AG09309 (cell line): ENCODE measurements at regions not wholly inside any gene's neighbourhood (a gene's known extent, or its start where the extent isn't known, plus 50 kb on each side); places are given as distances from the start of the nearest gene placed in this dataset.
"Not testable (repeated sequence)": the region's sequence is repeated elsewhere in the genome, so short reads cannot be mapped to it uniquely, and the experiment has no call there.

Experiments
- DNase-seq: peaks from one replicate; pipeline ENCODE4 v3.0.0-alpha.2; 2010; ENCODE audit warnings: low read depth
- H3K4me3 ChIP-seq: 2 replicates; pipeline ENCODE4 v1.5.1; 2011; ENCODE audit warnings: mild to moderate bottlenecking, low read depth, low read length, moderate library complexity; ENCODE audit not compliant: control insufficient read depth
- CTCF ChIP-seq: IDR thresholded peaks from 2 replicates; pipeline ENCODE4 v1.5.1; 2011; ENCODE audit warnings: mild to moderate bottlenecking, low read depth, low read length, inconsistent platforms; ENCODE audit not compliant: insufficient read depth, control insufficient read depth; ENCODE audit errors: missing control alignments

- TF ChIP-seq CTCF, result no peak
- no peak overlapping the region for H3K4me3 ChIP-seq
- no peak for DNase-seq
Observed at GRCh38 chr15:35246451-35246850, 161.4 kb upstream of the NANOGP8 start.

GRCh38 chr15:35245681-35246080 is 160.6 kb upstream of the NANOGP8 start:
- H3K4me3 ChIP-seq, DNase-seq: not testable (repeated sequence)

- DNase-seq, result no peak
- TF ChIP-seq CTCF, result no peak
- no peak overlapping the region for H3K4me3 ChIP-seq
Observed at GRCh38 chr15:35244227-35244626, 159.1 kb upstream of the NANOGP8 start.

GRCh38 chr15:35243758-35244157 is 158.7 kb upstream of the NANOGP8 start:
- no peak for DNase-seq
- no peak for TF ChIP-seq CTCF
- no peak overlapping the region for H3K4me3 ChIP-seq

- not testable (repeated sequence) for DNase-seq, H3K4me3 ChIP-seq
Observed at GRCh38 chr15:35239693-35240092, 154.6 kb upstream of the NANOGP8 start.

- not testable (repeated sequence) for H3K4me3 ChIP-seq, DNase-seq
Observed at GRCh38 chr15:35238448-35238847, 153.4 kb upstream of the NANOGP8 start.

- no peak for TF ChIP-seq CTCF
- no peak overlapping the region for H3K4me3 ChIP-seq
- DNase-seq, result no peak
Observed at GRCh38 chr15:35229085-35229484, 144.0 kb upstream of the NANOGP8 start.

- DNase-seq, result no peak
- TF ChIP-seq CTCF, result no peak
- H3K4me3 ChIP-seq, result no peak overlapping the region
Observed at GRCh38 chr15:35218215-35218614, 133.1 kb upstream of the NANOGP8 start.
